Liver (tissue), 9 donors: ENCODE measurements at regions not wholly inside any gene's neighbourhood (a gene's known extent, or its start where the extent isn't known, plus 50 kb on each side); places are given as distances from the start of the nearest gene placed in this dataset. TPM values are rescaled to one million over a fixed set of nuclear protein-coding genes. Genes with fewer than 3 reads are reported as not detected.

ENCODE experiments used
- DNase-seq: peaks from one replicate; pipeline ENCODE4 v3.0.0-alpha.2; 2017; ENCODE audit warnings: low spot score
- H3K27ac ChIP-seq, 2 donors: one replicate each; pipeline ENCODE4 v1.7.0; 2013; ENCODE audit warnings: inconsistent platforms in 2 of 2, low read length in 2 of 2, control low read depth in 1 of 2, low read depth in 1 of 2, mild to moderate bottlenecking in 1 of 2
- H3K27me3 ChIP-seq, 4 donors: one replicate each; pipeline versions ENCODE4 v1.6.1 to v1.7.0; 2013; ENCODE audit warnings: low read length in 3 of 4, inconsistent platforms in 1 of 4, mild to moderate bottlenecking in 1 of 4, moderate library complexity in 1 of 4; ENCODE audit not compliant: control insufficient read depth in 4 of 4, insufficient read depth in 4 of 4
- H3K36me3 ChIP-seq, 4 donors: one replicate each; pipeline versions ENCODE4 v1.6.1 to v1.7.0; 2013; ENCODE audit warnings: low read length in 3 of 4, mild to moderate bottlenecking in 3 of 4, low read depth in 1 of 4, moderate library complexity in 1 of 4; ENCODE audit not compliant: control insufficient read depth in 4 of 4, insufficient read depth in 3 of 4
- H3K4me1 ChIP-seq, 4 donors: one replicate each; pipeline versions ENCODE4 v1.6.1 to v1.7.0; 2013; ENCODE audit warnings: low read length in 3 of 4, mild to moderate bottlenecking in 3 of 4, moderate library complexity in 1 of 4; ENCODE audit not compliant: control insufficient read depth in 4 of 4, insufficient read depth in 4 of 4
- H3K4me3 ChIP-seq, 3 donors: one replicate each; pipeline versions ENCODE4 v1.6.1 to v1.7.0; 2013; ENCODE audit warnings: low read length in 3 of 3, control low read depth in 1 of 3, low read depth in 1 of 3, mild to moderate bottlenecking in 1 of 3
- H3K9ac ChIP-seq, 2 donors: one replicate each; pipeline ENCODE4 v1.7.0; 2013; ENCODE audit warnings: low read length in 2 of 2, mild to moderate bottlenecking in 2 of 2, moderate library complexity in 2 of 2, control low read depth in 1 of 2, low read depth in 1 of 2
- H3K9me3 ChIP-seq, 4 donors: one replicate each; pipeline versions ENCODE4 v1.6.1 to v1.7.0; 2013; ENCODE audit warnings: low read length in 3 of 4; ENCODE audit not compliant: control insufficient read depth in 4 of 4
- EGR1 ChIP-seq, 2 donors: IDR thresholded peaks; 2 replicates each; pipeline ENCODE4 v1.6.1; 2016 to 2018; ENCODE audit warnings: antibody characterized with exemption in 2 of 2, low read depth in 2 of 2
- FOXA1 ChIP-seq: IDR thresholded peaks from 2 replicates; pipeline ENCODE4 v1.6.1; 2016; ENCODE audit warnings: antibody characterized with exemption
- FOXA2 ChIP-seq: IDR thresholded peaks from 2 replicates; pipeline ENCODE4 v1.6.1; 2016; ENCODE audit warnings: antibody characterized with exemption
- GABPA ChIP-seq, 2 donors: IDR thresholded peaks in 1 of 2; conservative IDR thresholded peaks in 1 of 2; 2 replicates each; pipeline ENCODE4 v1.6.1; 2016; ENCODE audit warnings: antibody characterized with exemption in 2 of 2, mild to moderate bottlenecking in 1 of 2, moderate library complexity in 1 of 2
- HNF4A ChIP-seq, 2 donors: conservative IDR thresholded peaks; 2 replicates each; pipeline ENCODE4 v1.6.1; 2016; ENCODE audit warnings: antibody characterized with exemption in 2 of 2, mild to moderate bottlenecking in 2 of 2
- HNF4G ChIP-seq: IDR thresholded peaks from 2 replicates; pipeline ENCODE4 v1.6.1; 2016; ENCODE audit warnings: antibody characterized with exemption
- JUND ChIP-seq, 2 donors: IDR thresholded peaks; 2 replicates each; pipeline ENCODE4 v1.6.1; 2016; ENCODE audit warnings: antibody characterized with exemption in 2 of 2
- NR2F2 ChIP-seq: IDR thresholded peaks from 2 replicates; pipeline ENCODE4 v1.6.1; 2016; ENCODE audit warnings: antibody characterized with exemption
- RAD21 ChIP-seq, 2 donors: IDR thresholded peaks; 2 replicates each; pipeline ENCODE4 v1.6.1; 2016; ENCODE audit warnings: antibody characterized with exemption in 2 of 2, mild to moderate bottlenecking in 2 of 2
- RXRA ChIP-seq, 2 donors: IDR thresholded peaks; 2 replicates each; pipeline ENCODE4 v1.6.1; 2017 to 2018; ENCODE audit warnings: antibody characterized with exemption in 2 of 2, mild to moderate bottlenecking in 1 of 2
- SP1 ChIP-seq: IDR thresholded peaks from 2 replicates; pipeline ENCODE4 v1.6.1; 2018; ENCODE audit warnings: antibody characterized with exemption, mild to moderate bottlenecking
- TAF1 ChIP-seq: conservative IDR thresholded peaks from 2 replicates; pipeline ENCODE4 v1.6.1; 2016; ENCODE audit warnings: antibody characterized with exemption, mild to moderate bottlenecking
- YY1 ChIP-seq: IDR thresholded peaks from 2 replicates; pipeline ENCODE4 v1.6.1; 2016; ENCODE audit warnings: antibody characterized with exemption, mild to moderate bottlenecking
- WGBS: extraction: QIAGEN DNeasy Blood & Tissue Kit; methylation state at CpG from one replicate; pipeline ENCODE4 v1.1.7; 2013; 5-methylcytosine and 5-hydroxymethylcytosine counted together
- small RNA-seq: library from RNA; depleted of rRNA; stranded (forward); fragments of <200 nt; gene quantifications from one replicate; pipeline ENCODE3, GENCODE V24; 2014
- TF ChIP-seq, protein P1 (sequence below): IDR thresholded peaks from 2 replicates; pipeline ENCODE4 v1.6.1; 2016; ENCODE audit warnings: antibody characterized with exemption, mild to moderate bottlenecking
- TF ChIP-seq, protein P2 (sequence below): IDR thresholded peaks from 2 replicates; pipeline ENCODE4 v1.6.1; 2016; ENCODE audit warnings: antibody characterized with exemption
- TF ChIP-seq, protein P3 (sequence below): fragments of 150-350 bp; IDR thresholded peaks from 2 replicates; pipeline ENCODE4 v1.5.1; 2017; ENCODE audit warnings: improper control_type of control experiment, low read depth, low read length; ENCODE audit not compliant: missing input control
- TF ChIP-seq, protein P4 (sequence below): IDR thresholded peaks from 2 replicates; pipeline ENCODE4 v1.6.1; 2016; ENCODE audit warnings: antibody characterized with exemption
- TF ChIP-seq, protein P5 (sequence below): IDR thresholded peaks from 2 replicates; pipeline ENCODE4 v1.6.1; 2016; ENCODE audit warnings: antibody characterized with exemption
- donor health status: healthy.
- donor health status: healthy.
- donor health status: healthy.
- donor health status: healthy.
- donor health status: healthy.

DNA sequence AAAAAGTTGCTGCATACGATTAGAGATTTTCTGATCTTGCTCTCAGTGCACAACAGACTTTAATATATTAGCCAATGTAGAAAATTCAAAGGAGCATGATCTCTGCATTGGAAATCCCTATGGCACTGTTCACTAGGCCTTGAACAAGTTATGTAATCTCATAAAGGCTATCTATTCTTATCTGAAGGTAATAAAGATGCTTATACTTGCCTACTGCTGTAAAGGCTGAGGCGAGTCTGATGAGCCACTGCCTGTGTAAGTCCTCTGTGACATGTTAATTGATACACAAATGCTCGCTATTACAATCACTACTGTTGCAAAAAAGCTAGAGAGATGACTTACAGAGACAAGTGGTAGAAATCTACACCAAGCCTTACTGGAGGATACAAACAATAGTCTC lies 207.4 kb downstream of the EPHA4 start:
- WGBS, result 88% methylated on average over 3 of the region's 3 CpGs
- Histone ChIP-seq H3K9ac (no peak overlapping the region), H3K27me3 (no peaks in the 10 kb centered on the region), H3K9me3 (peaks cover 0 to 1% (median 0%) of the 10 kb centered on the region in 4 donors), H3K4me1 (no peaks in the 10 kb centered on the region), H3K36me3 (no peaks in the 10 kb centered on the region), H3K4me3 (no peak overlapping the region), H3K27ac (no peak overlapping the region)
- no peak for TF ChIP-seq YY1
- no peak for TF ChIP-seq NR2F2
- TF ChIP-seq FOXA2, result no peak
- TF ChIP-seq GABPA (IDR thresholded peaks at IDR 0.05 in 1 of 2, conservative IDR thresholded peaks at IDR 0.05 in 1 of 2), result no peak
- no peak for TF ChIP-seq RAD21 (IDR thresholded peaks at IDR 0.05)
- no peak for TF ChIP-seq SP1
- no peak for TF ChIP-seq JUND (IDR thresholded peaks at IDR 0.05)
- TF ChIP-seq, protein P1, sequence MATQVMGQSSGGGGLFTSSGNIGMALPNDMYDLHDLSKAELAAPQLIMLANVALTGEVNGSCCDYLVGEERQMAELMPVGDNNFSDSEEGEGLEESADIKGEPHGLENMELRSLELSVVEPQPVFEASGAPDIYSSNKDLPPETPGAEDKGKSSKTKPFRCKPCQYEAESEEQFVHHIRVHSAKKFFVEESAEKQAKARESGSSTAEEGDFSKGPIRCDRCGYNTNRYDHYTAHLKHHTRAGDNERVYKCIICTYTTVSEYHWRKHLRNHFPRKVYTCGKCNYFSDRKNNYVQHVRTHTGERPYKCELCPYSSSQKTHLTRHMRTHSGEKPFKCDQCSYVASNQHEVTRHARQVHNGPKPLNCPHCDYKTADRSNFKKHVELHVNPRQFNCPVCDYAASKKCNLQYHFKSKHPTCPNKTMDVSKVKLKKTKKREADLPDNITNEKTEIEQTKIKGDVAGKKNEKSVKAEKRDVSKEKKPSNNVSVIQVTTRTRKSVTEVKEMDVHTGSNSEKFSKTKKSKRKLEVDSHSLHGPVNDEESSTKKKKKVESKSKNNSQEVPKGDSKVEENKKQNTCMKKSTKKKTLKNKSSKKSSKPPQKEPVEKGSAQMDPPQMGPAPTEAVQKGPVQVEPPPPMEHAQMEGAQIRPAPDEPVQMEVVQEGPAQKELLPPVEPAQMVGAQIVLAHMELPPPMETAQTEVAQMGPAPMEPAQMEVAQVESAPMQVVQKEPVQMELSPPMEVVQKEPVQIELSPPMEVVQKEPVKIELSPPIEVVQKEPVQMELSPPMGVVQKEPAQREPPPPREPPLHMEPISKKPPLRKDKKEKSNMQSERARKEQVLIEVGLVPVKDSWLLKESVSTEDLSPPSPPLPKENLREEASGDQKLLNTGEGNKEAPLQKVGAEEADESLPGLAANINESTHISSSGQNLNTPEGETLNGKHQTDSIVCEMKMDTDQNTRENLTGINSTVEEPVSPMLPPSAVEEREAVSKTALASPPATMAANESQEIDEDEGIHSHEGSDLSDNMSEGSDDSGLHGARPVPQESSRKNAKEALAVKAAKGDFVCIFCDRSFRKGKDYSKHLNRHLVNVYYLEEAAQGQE, result no peak
- no peak for TF ChIP-seq EGR1 (IDR thresholded peaks at IDR 0.05; ENCODE audit: low read depth in 2 of 2)
- no peak for TF ChIP-seq RXRA (IDR thresholded peaks at IDR 0.05)
- TF ChIP-seq, protein P2, sequence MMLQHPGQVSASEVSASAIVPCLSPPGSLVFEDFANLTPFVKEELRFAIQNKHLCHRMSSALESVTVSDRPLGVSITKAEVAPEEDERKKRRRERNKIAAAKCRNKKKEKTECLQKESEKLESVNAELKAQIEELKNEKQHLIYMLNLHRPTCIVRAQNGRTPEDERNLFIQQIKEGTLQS, result no peak
- TF ChIP-seq, protein P3, sequence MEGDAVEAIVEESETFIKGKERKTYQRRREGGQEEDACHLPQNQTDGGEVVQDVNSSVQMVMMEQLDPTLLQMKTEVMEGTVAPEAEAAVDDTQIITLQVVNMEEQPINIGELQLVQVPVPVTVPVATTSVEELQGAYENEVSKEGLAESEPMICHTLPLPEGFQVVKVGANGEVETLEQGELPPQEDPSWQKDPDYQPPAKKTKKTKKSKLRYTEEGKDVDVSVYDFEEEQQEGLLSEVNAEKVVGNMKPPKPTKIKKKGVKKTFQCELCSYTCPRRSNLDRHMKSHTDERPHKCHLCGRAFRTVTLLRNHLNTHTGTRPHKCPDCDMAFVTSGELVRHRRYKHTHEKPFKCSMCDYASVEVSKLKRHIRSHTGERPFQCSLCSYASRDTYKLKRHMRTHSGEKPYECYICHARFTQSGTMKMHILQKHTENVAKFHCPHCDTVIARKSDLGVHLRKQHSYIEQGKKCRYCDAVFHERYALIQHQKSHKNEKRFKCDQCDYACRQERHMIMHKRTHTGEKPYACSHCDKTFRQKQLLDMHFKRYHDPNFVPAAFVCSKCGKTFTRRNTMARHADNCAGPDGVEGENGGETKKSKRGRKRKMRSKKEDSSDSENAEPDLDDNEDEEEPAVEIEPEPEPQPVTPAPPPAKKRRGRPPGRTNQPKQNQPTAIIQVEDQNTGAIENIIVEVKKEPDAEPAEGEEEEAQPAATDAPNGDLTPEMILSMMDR, result no peak
- TF ChIP-seq TAF1, result no peak
- TF ChIP-seq HNF4G, result no peak
- TF ChIP-seq HNF4A (conservative IDR thresholded peaks at IDR 0.05), result no peak
- TF ChIP-seq FOXA1, result no peak
- TF ChIP-seq, protein P4, sequence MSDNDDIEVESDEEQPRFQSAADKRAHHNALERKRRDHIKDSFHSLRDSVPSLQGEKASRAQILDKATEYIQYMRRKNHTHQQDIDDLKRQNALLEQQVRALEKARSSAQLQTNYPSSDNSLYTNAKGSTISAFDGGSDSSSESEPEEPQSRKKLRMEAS, result no peak
- TF ChIP-seq, protein P5, sequence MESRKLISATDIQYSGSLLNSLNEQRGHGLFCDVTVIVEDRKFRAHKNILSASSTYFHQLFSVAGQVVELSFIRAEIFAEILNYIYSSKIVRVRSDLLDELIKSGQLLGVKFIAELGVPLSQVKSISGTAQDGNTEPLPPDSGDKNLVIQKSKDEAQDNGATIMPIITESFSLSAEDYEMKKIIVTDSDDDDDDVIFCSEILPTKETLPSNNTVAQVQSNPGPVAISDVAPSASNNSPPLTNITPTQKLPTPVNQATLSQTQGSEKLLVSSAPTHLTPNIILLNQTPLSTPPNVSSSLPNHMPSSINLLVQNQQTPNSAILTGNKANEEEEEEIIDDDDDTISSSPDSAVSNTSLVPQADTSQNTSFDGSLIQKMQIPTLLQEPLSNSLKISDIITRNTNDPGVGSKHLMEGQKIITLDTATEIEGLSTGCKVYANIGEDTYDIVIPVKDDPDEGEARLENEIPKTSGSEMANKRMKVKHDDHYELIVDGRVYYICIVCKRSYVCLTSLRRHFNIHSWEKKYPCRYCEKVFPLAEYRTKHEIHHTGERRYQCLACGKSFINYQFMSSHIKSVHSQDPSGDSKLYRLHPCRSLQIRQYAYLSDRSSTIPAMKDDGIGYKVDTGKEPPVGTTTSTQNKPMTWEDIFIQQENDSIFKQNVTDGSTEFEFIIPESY, result no peak
- no peak for DNase-seq

Small RNA genes lying in the stretch of these regions (small RNA-seq; reads per million reads assigned to genes)
- gene AC011233.1 (not detected), gene MIR4268 (not detected)
